Lung (tissue), 11 donors: ENCODE measurements at regions not wholly inside any gene's neighbourhood (a gene's known extent, or its start where the extent isn't known, plus 50 kb on each side); places are given as distances from the start of the nearest gene placed in this dataset.
A peak's percentile ranks its signal among the peaks of the same experiment; 100 is the strongest.

Experiments used
- ATAC-seq: fragments of 200-7000 bp; cut with Tn5 transposase; one replicate; pipeline ENCODE4 v1.9.1; 2020; ENCODE audit warnings: moderate number of reproducible peaks; ENCODE audit not compliant: insufficient read depth, low FRiP score
- DNase-seq, 3 donors: peaks; one replicate each; pipeline ENCODE4 v3.0.0-alpha.2; 2013 to 2017
- H3K27ac ChIP-seq, 2 donors: one replicate each; pipeline ENCODE4 v1.5.1; 2013; ENCODE audit warnings: mild to moderate bottlenecking in 2 of 2, moderate library complexity in 2 of 2, control low read depth in 1 of 2, inconsistent platforms in 1 of 2, low read depth in 1 of 2, low read length in 1 of 2
- H3K27me3 ChIP-seq, 3 donors: one replicate each; pipeline ENCODE4 v1.5.1; 2013; ENCODE audit warnings: low read length in 2 of 3; ENCODE audit not compliant: control insufficient read depth in 3 of 3, insufficient read depth in 3 of 3
- H3K36me3 ChIP-seq, 4 donors: one replicate each; pipeline ENCODE4 v1.5.1; 2013; ENCODE audit warnings: low read length in 4 of 4, mild to moderate bottlenecking in 1 of 4, moderate library complexity in 1 of 4; ENCODE audit not compliant: control insufficient read depth in 4 of 4, insufficient read depth in 4 of 4
- H3K4me1 ChIP-seq, 5 donors: one replicate each; pipeline ENCODE4 v1.5.1; 2013; ENCODE audit warnings: low read length in 5 of 5, mild to moderate bottlenecking in 2 of 5, moderate library complexity in 1 of 5; ENCODE audit not compliant: control insufficient read depth in 5 of 5, insufficient read depth in 5 of 5
- H3K4me3 ChIP-seq: one replicate; pipeline ENCODE4 v1.5.1; 2013; ENCODE audit warnings: mild to moderate bottlenecking, control low read depth, moderate library complexity
- H3K9ac ChIP-seq, 2 donors: one replicate each; pipeline ENCODE4 v1.5.1; 2013; ENCODE audit warnings: low read length in 2 of 2, control low read depth in 1 of 2; ENCODE audit not compliant: insufficient read depth in 1 of 2
- H3K9me3 ChIP-seq, 4 donors: one replicate each; pipeline ENCODE4 v1.5.1; 2013; ENCODE audit warnings: low read length in 3 of 4, mild to moderate bottlenecking in 1 of 4, moderate library complexity in 1 of 4; ENCODE audit not compliant: control insufficient read depth in 4 of 4, insufficient read depth in 3 of 4
- CTCF ChIP-seq: IDR thresholded peaks from 2 replicates; pipeline ENCODE4 v1.5.1; 2012; ENCODE audit warnings: mild to moderate bottlenecking; ENCODE audit errors: control extremely low read depth, extremely low read depth
- WGBS, 2 donors: extraction: QIAGEN DNeasy Blood & Tissue Kit; methylation state at CpG; one replicate each; pipeline ENCODE4 v1.1.7; 2013; 5-methylcytosine and 5-hydroxymethylcytosine counted together
- donor health status: control.
- donor health status: control.
- donor health status: Bipolar disorder and iron deficiency.
- donor health status: healthy.
- donor health status: DM: yes; HTN: yes; CAD: no.

GRCh38 chr3:22306454-22306853 lies 555.4 kb upstream of the ZNF385D start:
- Histone ChIP-seq H3K27me3 (no peaks in the 10 kb centered on the region), H3K9ac (no peak overlapping the region), H3K27ac (no peak overlapping the region), H3K4me3 (no peak overlapping the region), H3K9me3 (no peaks in the 10 kb centered on the region), H3K36me3 (no peaks in the 10 kb centered on the region), H3K4me1 (no peaks in the 10 kb centered on the region)
- TF ChIP-seq CTCF, result no peak
- 68 to 91% methylated on average over 3 of the region's 3 CpGs for WGBS, 2 donors
- DNase-seq (no peak), ATAC-seq (no peak)

- H3K27ac ChIP-seq, result no peak overlapping the region
- 11 to 16% methylated on average over 1 of the region's 1 CpG for WGBS, 2 donors
- no peaks in the 10 kb centered on the region for H3K27me3 ChIP-seq
- no peaks in the 10 kb centered on the region for H3K9me3 ChIP-seq
- no peak for ATAC-seq
- no peak overlapping the region for H3K9ac ChIP-seq
- TF ChIP-seq CTCF, result no peak
- H3K4me1 ChIP-seq, result no peaks in the 10 kb centered on the region
- DNase-seq, result peak in 1 of 3 donors; percentile 42
- H3K36me3 ChIP-seq, result no peaks in the 10 kb centered on the region
- no peak overlapping the region for H3K4me3 ChIP-seq
These were observed 557.9 kb upstream of the ZNF385D start for GRCh38 chr3:22308871-22309270.

- Histone ChIP-seq H3K9ac (no peak overlapping the region), H3K4me3 (no peak overlapping the region), H3K27me3 (no peaks in the 10 kb centered on the region), H3K4me1 (peaks cover 0 to 4% (median 0%) of the 10 kb centered on the region in 5 donors), H3K27ac (no peak overlapping the region), H3K9me3 (peaks cover 0 to 2% (median 0%) of the 10 kb centered on the region in 4 donors), H3K36me3 (no peaks in the 10 kb centered on the region)
- 75 to 90% methylated on average over 1 of the region's 1 CpG for WGBS, 2 donors
- no peak for ATAC-seq
- no peak for TF ChIP-seq CTCF
- no peak for DNase-seq
These were observed 564.9 kb upstream of the ZNF385D start for GRCh38 chr3:22315925-22316324.

- ATAC-seq (no peak), DNase-seq (peak in 2 of 3 donors; percentile 22 to 44)
- no peak overlapping the region for H3K9ac ChIP-seq
- peaks cover 0 to 2% (median 0%) of the 10 kb centered on the region in 4 donors for H3K9me3 ChIP-seq
- WGBS, 2 donors, result 76 to 78% methylated on average over 5 of the region's 5 CpGs
- no peak overlapping the region for H3K27ac ChIP-seq
- H3K4me1 ChIP-seq, result peaks cover 0 to 4% (median 0%) of the 10 kb centered on the region in 5 donors
- H3K4me3 ChIP-seq, result no peak overlapping the region
- no peaks in the 10 kb centered on the region for H3K36me3 ChIP-seq
- no peaks in the 10 kb centered on the region for H3K27me3 ChIP-seq
- TF ChIP-seq CTCF, result no peak
These were observed 567.3 kb upstream of the ZNF385D start for GRCh38 chr3:22318325-22318724.
